ENCODE measurements at regions not wholly inside any gene's neighbourhood (a gene's known extent, or its start where the extent isn't known, plus 50 kb on each side); places are given as distances from the start of the nearest gene placed in this dataset.

- Histone ChIP-seq H3K4me1 (no peaks in the 10 kb centered on the region), H3K9me3 (no peaks in the 10 kb centered on the region), H3K36me3 (no peaks in the 10 kb centered on the region), H3K4me3 (no peak overlapping the region), H3K27me3 (no peaks in the 10 kb centered on the region), H3K27ac (no peak overlapping the region)
- TF ChIP-seq CTCF (IDR thresholded peaks at IDR 0.05) (no peak), POLR2A (IDR thresholded peaks at IDR 0.05) (no peak)
- DNase-seq = no peak
- intact Hi-C loops (cut with DNase I; ENCODE audit: low total_unique reads) = no loop called here
Measured at GRCh38 chr5:173790836-173791546, 97.2 kb upstream of the CPEB4 start.

- no peaks in the 10 kb centered on the region for H3K4me1 ChIP-seq
- H3K27me3 ChIP-seq = no peaks in the 10 kb centered on the region
- no peak for DNase-seq
- no peaks in the 10 kb centered on the region for H3K36me3 ChIP-seq
- H3K27ac ChIP-seq = no peak overlapping the region
- H3K4me3 ChIP-seq = no peak overlapping the region
- H3K9me3 ChIP-seq = no peaks in the 10 kb centered on the region
- TF ChIP-seq CTCF (IDR thresholded peaks at IDR 0.05) (no peak), POLR2A (IDR thresholded peaks at IDR 0.05) (no peak)
- intact Hi-C loops (cut with DNase I; ENCODE audit: low total_unique reads) = no loop called here
Measured at GRCh38 chr5:173791878-173792277, 96.3 kb upstream of the CPEB4 start.

- intact Hi-C loops (cut with DNase I; ENCODE audit: low total_unique reads) = no loop called here
- H3K27me3 ChIP-seq = no peaks in the 10 kb centered on the region
- TF ChIP-seq POLR2A (IDR thresholded peaks at IDR 0.05) (no peak), CTCF (IDR thresholded peaks at IDR 0.05) (no peak)
- no peak for DNase-seq
- H3K9me3 ChIP-seq = no peaks in the 10 kb centered on the region
- no peak overlapping the region for H3K4me3 ChIP-seq
- no peak overlapping the region for H3K27ac ChIP-seq
- H3K4me1 ChIP-seq = no peaks in the 10 kb centered on the region
- H3K36me3 ChIP-seq = no peaks in the 10 kb centered on the region
Measured at GRCh38 chr5:173792781-173793547, 95.2 kb upstream of the CPEB4 start.

GRCh38 chr5:173793648-173794548 lies 94.3 kb upstream of the CPEB4 start:
- TF ChIP-seq POLR2A (IDR thresholded peaks at IDR 0.05) = no peak
- H3K4me1 ChIP-seq = no peaks in the 10 kb centered on the region
- intact Hi-C loops (cut with DNase I; ENCODE audit: low total_unique reads) = no loop called here
- H3K27me3 ChIP-seq = no peaks in the 10 kb centered on the region
- no peak overlapping the region for H3K4me3 ChIP-seq
- H3K9me3 ChIP-seq = no peaks in the 10 kb centered on the region
- H3K36me3 ChIP-seq = no peaks in the 10 kb centered on the region
- no peak overlapping the region for H3K27ac ChIP-seq
- DNase-seq = no peak

GRCh38 chr5:173794901-173795416 lies 93.2 kb upstream of the CPEB4 start:
- TF ChIP-seq POLR2A (IDR thresholded peaks at IDR 0.05) = no peak
- no peak for TF ChIP-seq CTCF (IDR thresholded peaks at IDR 0.05)
- H3K4me1 ChIP-seq = no peaks in the 10 kb centered on the region
- no peaks in the 10 kb centered on the region for H3K9me3 ChIP-seq
- intact Hi-C loops (cut with DNase I; ENCODE audit: low total_unique reads) = no loop called here
- no peaks in the 10 kb centered on the region for H3K27me3 ChIP-seq
- no peak for DNase-seq
- no peak overlapping the region for H3K27ac ChIP-seq
- no peaks in the 10 kb centered on the region for H3K36me3 ChIP-seq
- H3K4me3 ChIP-seq = no peak overlapping the region
